ENCODE measurements at regions not wholly inside any gene's neighbourhood (a gene's known extent, or its start where the extent isn't known, plus 50 kb on each side); places are given as distances from the start of the nearest gene placed in this dataset.

DNA sequence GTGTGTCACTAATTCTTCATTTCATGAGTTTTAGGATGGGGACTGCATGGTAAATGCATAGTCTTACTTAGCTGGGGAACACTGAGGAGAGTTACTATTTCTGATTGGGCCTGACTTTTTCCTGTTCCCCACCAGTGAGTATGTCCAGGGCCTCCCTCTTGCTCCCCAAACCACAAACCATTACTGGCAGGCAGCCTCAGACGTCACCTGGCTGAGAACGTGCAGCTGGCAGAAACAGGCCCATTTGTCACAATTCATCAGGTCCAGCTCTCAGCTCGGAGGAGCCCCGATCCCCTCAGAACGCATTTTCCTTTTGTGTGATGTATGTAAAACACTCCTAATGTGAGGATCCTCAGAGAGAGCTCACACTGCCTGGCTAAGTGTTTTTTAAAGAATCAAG lies 71.7 kb upstream of the SIX3 start:
- TF ChIP-seq, protein P1, sequence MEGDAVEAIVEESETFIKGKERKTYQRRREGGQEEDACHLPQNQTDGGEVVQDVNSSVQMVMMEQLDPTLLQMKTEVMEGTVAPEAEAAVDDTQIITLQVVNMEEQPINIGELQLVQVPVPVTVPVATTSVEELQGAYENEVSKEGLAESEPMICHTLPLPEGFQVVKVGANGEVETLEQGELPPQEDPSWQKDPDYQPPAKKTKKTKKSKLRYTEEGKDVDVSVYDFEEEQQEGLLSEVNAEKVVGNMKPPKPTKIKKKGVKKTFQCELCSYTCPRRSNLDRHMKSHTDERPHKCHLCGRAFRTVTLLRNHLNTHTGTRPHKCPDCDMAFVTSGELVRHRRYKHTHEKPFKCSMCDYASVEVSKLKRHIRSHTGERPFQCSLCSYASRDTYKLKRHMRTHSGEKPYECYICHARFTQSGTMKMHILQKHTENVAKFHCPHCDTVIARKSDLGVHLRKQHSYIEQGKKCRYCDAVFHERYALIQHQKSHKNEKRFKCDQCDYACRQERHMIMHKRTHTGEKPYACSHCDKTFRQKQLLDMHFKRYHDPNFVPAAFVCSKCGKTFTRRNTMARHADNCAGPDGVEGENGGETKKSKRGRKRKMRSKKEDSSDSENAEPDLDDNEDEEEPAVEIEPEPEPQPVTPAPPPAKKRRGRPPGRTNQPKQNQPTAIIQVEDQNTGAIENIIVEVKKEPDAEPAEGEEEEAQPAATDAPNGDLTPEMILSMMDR (IDR thresholded peaks at IDR 0.05): no peak
- no peak for TF ChIP-seq POLR2A (IDR thresholded peaks at IDR 0.05)
- no peak for TF ChIP-seq POLR2AphosphoS5 (IDR thresholded peaks at IDR 0.05)
